H9 (cell line): ENCODE measurements at regions not wholly inside any gene's neighbourhood (a gene's known extent, or its start where the extent isn't known, plus 50 kb on each side); places are given as distances from the start of the nearest gene placed in this dataset.

ENCODE experiments used
- DNase-seq: peaks from one replicate; pipeline ENCODE4 v3.0.0-alpha.2; 2017
- H2AFZ ChIP-seq: one replicate; pipeline ENCODE4 v1.6.1; 2013; ENCODE audit warnings: mild to moderate bottlenecking, low read length, control low read depth, moderate library complexity
- H2AK5ac ChIP-seq: 2 replicates; pipeline ENCODE4 v1.6.1; 2013; ENCODE audit warnings: low read length, control low read depth, mixed read lengths; ENCODE audit not compliant: insufficient read length
- H2BK120ac ChIP-seq: one replicate; pipeline ENCODE4 v1.6.1; 2013; ENCODE audit warnings: low read depth, mild to moderate bottlenecking, low read length, control low read depth, inconsistent platforms; ENCODE audit not compliant: poor library complexity, severe bottlenecking
- H2BK12ac ChIP-seq: 2 replicates; pipeline ENCODE4 v1.6.1; 2013; ENCODE audit warnings: low read length, control low read depth, mixed read lengths, low read depth; ENCODE audit not compliant: insufficient read length
- H2BK15ac ChIP-seq: 2 replicates; pipeline ENCODE4 v1.6.1; 2013; ENCODE audit warnings: low read depth, low read length, control low read depth
- H2BK20ac ChIP-seq: one replicate; pipeline ENCODE4 v1.6.1; 2013; ENCODE audit warnings: low read depth, mild to moderate bottlenecking, low read length, control low read depth, inconsistent platforms; ENCODE audit not compliant: poor library complexity, severe bottlenecking
- H2BK5ac ChIP-seq: 2 replicates; pipeline ENCODE4 v1.6.1; 2013; ENCODE audit warnings: low read length, control low read depth, mixed read lengths; ENCODE audit not compliant: insufficient read length
- H3K14ac ChIP-seq: 2 replicates; pipeline ENCODE4 v1.6.1; 2013; ENCODE audit warnings: low read length, control low read depth; ENCODE audit not compliant: insufficient read depth
- H3K18ac ChIP-seq: 2 replicates; pipeline ENCODE4 v1.6.1; 2013; ENCODE audit warnings: low read depth, mild to moderate bottlenecking, mixed read lengths, low read length, control low read depth; ENCODE audit not compliant: insufficient read length
- H3K23ac ChIP-seq: 2 replicates; pipeline ENCODE4 v1.6.1; 2013; ENCODE audit warnings: low read length, control low read depth, mixed read lengths, low read depth; ENCODE audit not compliant: insufficient read length
- H3K23me2 ChIP-seq: 2 replicates; pipeline ENCODE4 v1.6.1; 2013; ENCODE audit warnings: low read depth, mild to moderate bottlenecking, mixed read lengths, low read length, control low read depth; ENCODE audit not compliant: insufficient read length, poor library complexity, severe bottlenecking
- H3K27ac ChIP-seq: 2 replicates; pipeline ENCODE4 v1.5.1; 2013; ENCODE audit warnings: low read length, control low read depth, mixed read lengths, low read depth; ENCODE audit not compliant: insufficient read length
- H3K27me3 ChIP-seq: 2 replicates; pipeline ENCODE4 v1.6.1; 2013; ENCODE audit warnings: low read length, control low read depth, inconsistent platforms; ENCODE audit not compliant: insufficient read depth
- H3K4ac ChIP-seq: 2 replicates; pipeline ENCODE4 v1.6.1; 2013; ENCODE audit warnings: low read depth, mild to moderate bottlenecking, control low read depth, inconsistent platforms, low read length, moderate library complexity
- H3K4me1 ChIP-seq: 2 replicates; pipeline ENCODE4 v1.6.1; 2013; ENCODE audit warnings: low read length, control low read depth, inconsistent platforms; ENCODE audit not compliant: insufficient read depth
- H3K4me2 ChIP-seq: 2 replicates; pipeline ENCODE4 v1.6.1; 2013; ENCODE audit warnings: low read length, control low read depth, mixed read lengths; ENCODE audit not compliant: insufficient read length, insufficient read depth
- H3K56ac ChIP-seq: 2 replicates; pipeline ENCODE4 v1.6.1; 2013; ENCODE audit warnings: low read depth, mild to moderate bottlenecking, mixed read lengths, low read length, control low read depth; ENCODE audit not compliant: insufficient read length
- H3K79me1 ChIP-seq: 2 replicates; pipeline ENCODE4 v1.6.1; 2013; ENCODE audit warnings: low read depth, mild to moderate bottlenecking, moderate library complexity, low read length, control low read depth, inconsistent platforms; ENCODE audit not compliant: insufficient read depth, poor library complexity, severe bottlenecking
- H3K79me2 ChIP-seq: 2 replicates; pipeline ENCODE4 v1.6.1; 2013; ENCODE audit warnings: low read length, control low read depth, inconsistent platforms; ENCODE audit not compliant: insufficient read depth
- H3K9ac ChIP-seq: 2 replicates; pipeline ENCODE4 v1.6.1; 2013; ENCODE audit warnings: low read length, control low read depth, mixed read lengths; ENCODE audit not compliant: insufficient read length; ENCODE audit errors: extremely low read depth
- H3K9me3 ChIP-seq: one replicate; pipeline ENCODE4 v1.6.1; 2013; ENCODE audit warnings: low read depth, low read length, inconsistent platforms; ENCODE audit not compliant: control insufficient read depth
- H3T11ph ChIP-seq: one replicate; pipeline ENCODE4 v1.6.1; 2013; ENCODE audit warnings: mild to moderate bottlenecking, low read length, control low read depth, inconsistent platforms
- H4K20me1 ChIP-seq: one replicate; pipeline ENCODE4 v1.6.1; 2013; ENCODE audit not compliant: control insufficient read depth, insufficient read length, insufficient read depth
- H4K5ac ChIP-seq: 2 replicates; pipeline ENCODE4 v1.6.1; 2013; ENCODE audit warnings: low read depth, mild to moderate bottlenecking, mixed read lengths, low read length, control low read depth; ENCODE audit not compliant: insufficient read length
- H4K8ac ChIP-seq: replicated peaks from 2 replicates; pipeline ENCODE4 v1.6.1; 2013; ENCODE audit warnings: low read length, control low read depth, mixed read lengths, low read depth; ENCODE audit not compliant: insufficient read length
- H4K91ac ChIP-seq: 2 replicates; pipeline ENCODE4 v1.6.1; 2013; ENCODE audit warnings: low read depth, mild to moderate bottlenecking, moderate library complexity, mixed read lengths, low read length, control low read depth; ENCODE audit not compliant: insufficient read length
- H3K27ac Mint-ChIP-seq, 3 experiments: 2 replicates in 2 of 3; 3 replicates in 1 of 3; pipeline ENCODE4 v1.8.0; 2020 to 2021; ENCODE audit warnings: mixed read lengths in 3 of 3, mild to moderate bottlenecking in 1 of 3, moderate library complexity in 1 of 3
- H3K27me3 Mint-ChIP-seq: 2 replicates; pipeline ENCODE4 v1.8.0; 2021; ENCODE audit warnings: low read depth, mild to moderate bottlenecking, moderate library complexity, mixed read lengths
- H3K36me3 Mint-ChIP-seq, 3 experiments: 2 replicates in 2 of 3; 3 replicates in 1 of 3; pipeline ENCODE4 v1.8.0; 2020 to 2021; ENCODE audit warnings: low read depth in 3 of 3, mixed read lengths in 3 of 3; ENCODE audit not compliant: insufficient read depth in 1 of 3
- H3K4me1 Mint-ChIP-seq, 2 experiments: 2 replicates each; pipeline ENCODE4 v1.8.0; 2020; ENCODE audit warnings: mixed read lengths in 2 of 2
- H3K4me3 Mint-ChIP-seq, 2 experiments: 2 replicates in 1 of 2; 3 replicates in 1 of 2; pipeline ENCODE4 v1.8.0; 2020 to 2021; ENCODE audit warnings: mild to moderate bottlenecking in 2 of 2, mixed read lengths in 2 of 2, moderate library complexity in 1 of 2
- H3K9me3 Mint-ChIP-seq, 2 experiments: 2 replicates in 1 of 2; 3 replicates in 1 of 2; pipeline ENCODE4 v1.8.0; 2020; ENCODE audit warnings: mild to moderate bottlenecking in 2 of 2, mixed read lengths in 2 of 2, moderate library complexity in 1 of 2
- WGBS: extraction: QIAGEN DNeasy Blood & Tissue Kit; methylation state at CpG from one replicate; pipeline ENCODE4 v1.1.7; 2013; ENCODE audit warnings: missing lambda C conversion rate, low lambda C conversion rate, mixed read lengths; ENCODE audit not compliant: insufficient read length; ENCODE audit errors: extremely low coverage; 5-methylcytosine and 5-hydroxymethylcytosine counted together
- TF ChIP-seq, protein P1 (sequence below): fragments of 200-600 bp; sonication (generic); conservative IDR thresholded peaks from 3 replicates; pipeline ENCODE4 v1.8.0; 2021; ENCODE audit warnings: antibody characterized with exemption, mild to moderate bottlenecking

DNA sequence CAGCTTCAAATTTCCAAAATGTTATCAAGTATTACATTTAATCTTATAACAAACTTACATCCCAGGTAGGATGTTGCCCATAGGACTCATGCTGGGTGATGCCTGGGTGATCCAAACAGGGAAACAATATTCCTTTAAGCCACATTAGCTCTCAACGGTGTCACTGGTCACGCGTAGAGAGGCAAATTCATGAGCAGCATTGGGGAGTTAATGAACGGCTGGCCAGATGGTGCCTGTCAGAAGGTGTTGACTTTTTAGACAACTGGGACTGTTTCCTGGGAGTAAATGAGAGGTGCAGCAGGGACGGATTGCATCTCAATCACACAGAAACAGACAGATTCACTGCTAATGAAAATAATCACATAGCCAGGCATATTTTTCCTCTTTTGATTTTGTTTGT lies 83.3 kb upstream of the ID4 start:
- Histone ChIP-seq H3K27me3 (no peaks in the 10 kb centered on the region), H4K5ac (no peak overlapping the region), H3K79me1 (no peaks in the 10 kb centered on the region), H2BK5ac (no peak overlapping the region), H3K4me1 (no peaks in the 10 kb centered on the region; the same call in 1 of the 2 replicates), H3K27ac (no peak overlapping the region), H2AFZ (no peak overlapping the region), H3K9me3 (no peaks in the 10 kb centered on the region), H3K4ac (no peak overlapping the region), H2BK120ac (no peak overlapping the region), H2BK15ac (no peak overlapping the region), H3K79me2 (no peaks in the 10 kb centered on the region), H2BK20ac (no peak overlapping the region), H3K9ac (no peak overlapping the region), H3T11ph (no peak overlapping the region), H3K23me2 (no peaks in the 10 kb centered on the region), H3K23ac (no peak overlapping the region), H2AK5ac (no peak overlapping the region), H3K56ac (no peak overlapping the region), H2BK12ac (no peak overlapping the region), H4K20me1 (no peaks in the 10 kb centered on the region), H4K91ac (no peak overlapping the region), H3K18ac (no peak overlapping the region), H3K14ac (no peak overlapping the region), H3K4me2 (no peak overlapping the region), H4K8ac (no peak overlapping the region)
- Mint-ChIP-seq H3K4me3 (no peak overlapping the region), H3K27ac (no peak overlapping the region), H3K27me3 (no peaks in the 10 kb centered on the region), H3K4me1 (peaks cover 12 to 25% of the 10 kb centered on the region in 2 experiments), H3K36me3 (no peaks in the 10 kb centered on the region), H3K9me3 (no peaks in the 10 kb centered on the region)
- WGBS, result no CpG with 5 or more reads among the region's 5 CpGs
- no peak for DNase-seq
- TF ChIP-seq, protein P1, sequence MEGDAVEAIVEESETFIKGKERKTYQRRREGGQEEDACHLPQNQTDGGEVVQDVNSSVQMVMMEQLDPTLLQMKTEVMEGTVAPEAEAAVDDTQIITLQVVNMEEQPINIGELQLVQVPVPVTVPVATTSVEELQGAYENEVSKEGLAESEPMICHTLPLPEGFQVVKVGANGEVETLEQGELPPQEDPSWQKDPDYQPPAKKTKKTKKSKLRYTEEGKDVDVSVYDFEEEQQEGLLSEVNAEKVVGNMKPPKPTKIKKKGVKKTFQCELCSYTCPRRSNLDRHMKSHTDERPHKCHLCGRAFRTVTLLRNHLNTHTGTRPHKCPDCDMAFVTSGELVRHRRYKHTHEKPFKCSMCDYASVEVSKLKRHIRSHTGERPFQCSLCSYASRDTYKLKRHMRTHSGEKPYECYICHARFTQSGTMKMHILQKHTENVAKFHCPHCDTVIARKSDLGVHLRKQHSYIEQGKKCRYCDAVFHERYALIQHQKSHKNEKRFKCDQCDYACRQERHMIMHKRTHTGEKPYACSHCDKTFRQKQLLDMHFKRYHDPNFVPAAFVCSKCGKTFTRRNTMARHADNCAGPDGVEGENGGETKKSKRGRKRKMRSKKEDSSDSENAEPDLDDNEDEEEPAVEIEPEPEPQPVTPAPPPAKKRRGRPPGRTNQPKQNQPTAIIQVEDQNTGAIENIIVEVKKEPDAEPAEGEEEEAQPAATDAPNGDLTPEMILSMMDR, result no peak
